OCI-LY7 (cell line): ENCODE measurements at regions not wholly inside any gene's neighbourhood (a gene's known extent, or its start where the extent isn't known, plus 50 kb on each side); places are given as distances from the start of the nearest gene placed in this dataset.

Source experiments
- EZH2phosphoT487 ChIP-seq: fragments of 200-600 bp; sonication (generic); IDR thresholded peaks from 2 replicates; pipeline ENCODE4 v1.6.1; 2018; ENCODE audit warnings: low read depth, borderline replicate concordance, mild to moderate bottlenecking, mixed run types, antibody characterized with exemption, low read length, moderate library complexity, mixed read lengths
- TF ChIP-seq, protein P1 (sequence below): fragments of 200-600 bp; sonication (generic); conservative IDR thresholded peaks from 2 replicates; pipeline ENCODE4 v1.5.1; 2014; ENCODE audit warnings: mild to moderate bottlenecking, antibody characterized with exemption, low read length, moderate library complexity, mixed read lengths

DNA sequence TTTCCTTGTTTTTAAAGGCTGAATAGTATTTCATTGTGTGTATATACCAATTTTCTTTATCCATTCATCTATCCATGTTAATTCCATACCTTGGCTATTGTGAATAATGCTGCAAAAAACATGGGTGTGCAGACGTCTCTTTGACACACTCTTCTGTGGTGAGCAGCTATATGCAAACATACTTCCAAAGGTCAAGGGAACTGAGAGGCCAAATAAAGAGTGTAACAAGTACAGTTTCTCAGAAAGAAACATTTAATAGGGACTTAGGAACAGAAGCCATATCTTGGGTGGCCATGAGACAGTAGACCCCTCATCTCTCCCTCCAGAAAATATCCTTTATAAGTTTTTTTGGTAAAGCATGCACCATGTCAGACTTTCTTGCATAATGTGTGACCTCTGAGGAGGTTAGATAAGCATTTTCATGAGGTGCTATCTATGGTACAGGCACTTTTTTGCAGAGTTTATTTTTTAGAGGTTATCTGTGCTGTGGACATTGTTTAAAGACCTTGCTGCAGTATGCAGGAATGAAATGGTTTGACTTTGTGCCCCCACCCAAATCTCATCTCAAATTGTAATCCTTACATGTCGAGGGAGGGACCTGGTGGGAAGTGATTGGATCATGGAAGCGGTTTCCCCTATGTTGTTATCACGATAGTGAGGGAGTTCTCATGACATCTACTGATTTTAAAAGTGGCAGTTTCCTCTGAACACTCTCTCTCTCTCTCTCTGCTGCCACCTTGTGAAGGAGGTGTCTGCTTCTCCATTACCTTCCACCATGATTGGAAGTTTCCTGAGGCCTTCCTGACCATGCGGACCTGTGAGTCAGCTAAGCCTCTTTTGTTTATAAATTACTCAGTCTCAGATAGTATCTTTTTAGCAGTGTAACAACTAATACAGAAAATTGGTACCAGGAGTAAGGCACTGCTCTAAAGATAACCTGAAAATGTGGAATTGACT is 1202.3 kb downstream of the GALC start:
- TF ChIP-seq, protein P1, sequence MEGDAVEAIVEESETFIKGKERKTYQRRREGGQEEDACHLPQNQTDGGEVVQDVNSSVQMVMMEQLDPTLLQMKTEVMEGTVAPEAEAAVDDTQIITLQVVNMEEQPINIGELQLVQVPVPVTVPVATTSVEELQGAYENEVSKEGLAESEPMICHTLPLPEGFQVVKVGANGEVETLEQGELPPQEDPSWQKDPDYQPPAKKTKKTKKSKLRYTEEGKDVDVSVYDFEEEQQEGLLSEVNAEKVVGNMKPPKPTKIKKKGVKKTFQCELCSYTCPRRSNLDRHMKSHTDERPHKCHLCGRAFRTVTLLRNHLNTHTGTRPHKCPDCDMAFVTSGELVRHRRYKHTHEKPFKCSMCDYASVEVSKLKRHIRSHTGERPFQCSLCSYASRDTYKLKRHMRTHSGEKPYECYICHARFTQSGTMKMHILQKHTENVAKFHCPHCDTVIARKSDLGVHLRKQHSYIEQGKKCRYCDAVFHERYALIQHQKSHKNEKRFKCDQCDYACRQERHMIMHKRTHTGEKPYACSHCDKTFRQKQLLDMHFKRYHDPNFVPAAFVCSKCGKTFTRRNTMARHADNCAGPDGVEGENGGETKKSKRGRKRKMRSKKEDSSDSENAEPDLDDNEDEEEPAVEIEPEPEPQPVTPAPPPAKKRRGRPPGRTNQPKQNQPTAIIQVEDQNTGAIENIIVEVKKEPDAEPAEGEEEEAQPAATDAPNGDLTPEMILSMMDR, result peak; percentile 36
- no peak for TF ChIP-seq EZH2phosphoT487
